Mucosa of rectum (tissue), 2 donors: ENCODE measurements at regions not wholly inside any gene's neighbourhood (a gene's known extent, or its start where the extent isn't known, plus 50 kb on each side); places are given as distances from the start of the nearest gene placed in this dataset.

Experiments used
- H3K27ac ChIP-seq, 2 donors: one replicate each; pipeline ENCODE4 v1.7.0; 2013; ENCODE audit warnings: inconsistent platforms in 2 of 2, low read depth in 2 of 2, low read length in 2 of 2
- H3K27me3 ChIP-seq, 2 donors: one replicate each; pipeline ENCODE4 v1.7.0; 2013; ENCODE audit warnings: low read length in 2 of 2; ENCODE audit not compliant: control insufficient read depth in 2 of 2, insufficient read depth in 2 of 2
- H3K36me3 ChIP-seq, 2 donors: one replicate each; pipeline ENCODE4 v1.7.0; 2013; ENCODE audit warnings: low read length in 2 of 2; ENCODE audit not compliant: control insufficient read depth in 2 of 2, insufficient read depth in 2 of 2
- H3K4me1 ChIP-seq, 2 donors: one replicate each; pipeline ENCODE4 v1.7.0; 2013; ENCODE audit warnings: low read length in 2 of 2, mild to moderate bottlenecking in 1 of 2; ENCODE audit not compliant: control insufficient read depth in 2 of 2, insufficient read depth in 2 of 2
- H3K4me3 ChIP-seq, 2 donors: one replicate each; pipeline ENCODE4 v1.7.0; 2013; ENCODE audit warnings: low read length in 2 of 2
- H3K9ac ChIP-seq, 2 donors: one replicate each; pipeline ENCODE4 v1.7.0; 2013; ENCODE audit warnings: low read length in 2 of 2, low read depth in 1 of 2, mild to moderate bottlenecking in 1 of 2
- H3K9me3 ChIP-seq, 2 donors: one replicate each; pipeline ENCODE4 v1.7.0; 2013; ENCODE audit warnings: low read length in 2 of 2; ENCODE audit not compliant: control insufficient read depth in 2 of 2
- donor health status: healthy.
- donor health status: Normal muscosa, but diverticular disease.

DNA sequence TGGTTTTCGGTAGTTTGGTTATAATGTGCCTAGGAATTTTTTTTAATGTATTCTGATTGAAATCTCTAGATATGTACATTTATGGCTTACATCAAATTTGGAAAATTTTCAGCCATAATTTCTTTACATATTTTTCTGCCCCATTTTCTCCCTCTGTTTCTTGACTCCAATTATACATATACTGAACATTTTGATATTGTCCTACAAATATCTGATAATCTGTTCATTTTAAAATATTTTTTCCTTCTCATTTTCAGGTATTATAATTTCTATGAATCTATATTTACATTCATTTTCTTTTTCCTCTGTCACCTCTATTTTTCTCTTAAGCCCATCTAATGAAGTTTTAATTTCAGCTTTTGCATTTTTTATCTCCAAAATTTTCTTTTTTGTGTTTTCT, 82.7 kb upstream of the TMLHE start:
- Histone ChIP-seq H3K4me1 (no peaks in the 10 kb centered on the region), H3K27ac (no peak overlapping the region), H3K4me3 (no peak overlapping the region), H3K9me3 (no peaks in the 10 kb centered on the region), H3K36me3 (no peaks in the 10 kb centered on the region), H3K9ac (no peak overlapping the region), H3K27me3 (no peaks in the 10 kb centered on the region)

DNA sequence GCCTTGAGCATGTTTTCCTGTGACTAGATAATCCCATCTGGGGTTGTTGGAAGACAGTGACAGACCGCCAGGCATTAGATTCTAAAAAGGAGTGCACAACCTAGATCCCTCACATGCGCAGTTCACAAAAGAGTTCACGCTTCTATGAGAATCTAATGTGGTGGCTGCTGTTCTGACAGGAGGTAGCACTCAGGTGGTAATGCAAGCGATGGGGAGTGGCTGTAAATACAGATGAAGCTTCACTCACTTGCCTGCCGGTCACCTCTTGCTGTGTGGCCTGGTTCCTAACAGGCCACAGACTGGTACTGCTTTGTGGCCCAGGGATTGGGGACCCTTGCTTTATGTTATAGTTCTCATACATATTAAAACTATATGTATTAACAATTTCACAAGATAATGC, 81.9 kb upstream of the TMLHE start:
- no peaks in the 10 kb centered on the region for H3K36me3 ChIP-seq
- H3K27ac ChIP-seq: no peak overlapping the region
- H3K4me3 ChIP-seq: no peak overlapping the region

DNA sequence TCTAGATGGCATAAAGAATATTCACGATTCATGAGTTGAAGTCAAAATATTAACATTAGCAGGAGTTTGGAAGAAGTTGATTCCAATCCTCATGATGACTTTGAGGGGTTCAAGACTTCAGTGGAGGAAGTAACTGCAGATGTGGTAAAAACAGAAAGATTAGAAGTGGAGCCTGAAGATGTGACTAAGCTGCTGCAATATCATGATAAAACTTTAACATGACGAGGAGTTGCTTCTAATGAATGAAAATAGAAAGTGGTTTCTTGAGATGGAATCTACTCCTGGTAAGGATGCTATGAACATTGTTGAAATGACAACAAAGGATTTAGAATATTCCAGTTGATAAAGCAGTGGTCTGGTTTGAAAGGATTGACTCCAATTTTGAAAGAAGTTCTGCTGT, 70.1 kb upstream of the TMLHE start:
- H3K27ac ChIP-seq: no peak overlapping the region
- H3K4me1 ChIP-seq: no peaks in the 10 kb centered on the region
- H3K9me3 ChIP-seq: no peaks in the 10 kb centered on the region
- no peaks in the 10 kb centered on the region for H3K27me3 ChIP-seq
- no peak overlapping the region for H3K9ac ChIP-seq
- H3K36me3 ChIP-seq: no peaks in the 10 kb centered on the region
- H3K4me3 ChIP-seq: no peak overlapping the region

More for the DNA sequence above, 81.9 kb upstream of the TMLHE start:
- Histone ChIP-seq H3K27me3 (no peaks in the 10 kb centered on the region), H3K9me3 (no peaks in the 10 kb centered on the region), H3K4me1 (no peaks in the 10 kb centered on the region), H3K9ac (no peak overlapping the region)

DNA sequence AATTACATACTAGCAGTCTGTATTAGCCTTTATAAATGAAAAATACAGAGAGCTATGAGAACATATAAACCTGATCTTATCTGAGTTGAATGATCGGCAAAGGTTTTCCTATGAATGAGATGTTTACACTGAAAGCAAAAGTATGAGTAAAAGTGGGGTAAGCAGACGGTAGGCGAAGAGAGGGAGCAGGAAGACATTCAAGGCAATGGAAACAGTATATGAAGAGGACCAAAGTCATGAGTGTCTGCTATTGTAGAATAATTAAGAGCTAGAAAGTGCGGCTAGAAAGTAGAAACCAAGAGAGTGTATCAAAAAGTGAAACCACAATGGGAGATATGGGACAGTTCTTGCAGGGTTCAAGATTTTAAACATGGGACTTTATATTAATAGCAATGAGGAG, 67.0 kb upstream of the TMLHE start:
- H3K4me3 ChIP-seq: no peak overlapping the region
- H3K9me3 ChIP-seq: no peaks in the 10 kb centered on the region
- H3K36me3 ChIP-seq: no peaks in the 10 kb centered on the region
- H3K9ac ChIP-seq: no peak overlapping the region
- H3K27me3 ChIP-seq: no peaks in the 10 kb centered on the region
- H3K27ac ChIP-seq: no peak overlapping the region
- no peaks in the 10 kb centered on the region for H3K4me1 ChIP-seq

DNA sequence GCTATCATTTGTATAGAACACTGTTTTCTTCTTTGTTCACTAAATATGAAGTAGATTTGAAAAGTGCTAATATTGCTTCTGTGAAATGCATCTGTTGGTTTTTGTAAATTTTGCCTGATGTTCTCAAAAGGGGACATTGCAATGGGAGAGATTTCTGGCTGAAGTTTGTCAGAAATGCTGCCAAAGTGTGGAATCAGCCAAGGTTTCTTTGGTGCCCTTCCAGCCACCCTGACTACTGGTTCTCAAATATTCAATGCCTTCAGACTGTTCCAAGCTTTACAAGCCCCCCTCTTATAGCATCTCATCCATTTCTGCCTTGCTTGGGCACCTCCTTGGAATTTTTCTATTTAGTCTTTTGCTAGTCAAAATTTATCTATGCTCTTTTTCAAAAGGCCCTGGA, 60.6 kb upstream of the TMLHE start:
- H3K4me1 ChIP-seq: no peaks in the 10 kb centered on the region
- no peak overlapping the region for H3K27ac ChIP-seq
- H3K4me3 ChIP-seq: no peak overlapping the region
- no peaks in the 10 kb centered on the region for H3K27me3 ChIP-seq
- no peaks in the 10 kb centered on the region for H3K36me3 ChIP-seq
- H3K9ac ChIP-seq: no peak overlapping the region
- no peaks in the 10 kb centered on the region for H3K9me3 ChIP-seq

DNA sequence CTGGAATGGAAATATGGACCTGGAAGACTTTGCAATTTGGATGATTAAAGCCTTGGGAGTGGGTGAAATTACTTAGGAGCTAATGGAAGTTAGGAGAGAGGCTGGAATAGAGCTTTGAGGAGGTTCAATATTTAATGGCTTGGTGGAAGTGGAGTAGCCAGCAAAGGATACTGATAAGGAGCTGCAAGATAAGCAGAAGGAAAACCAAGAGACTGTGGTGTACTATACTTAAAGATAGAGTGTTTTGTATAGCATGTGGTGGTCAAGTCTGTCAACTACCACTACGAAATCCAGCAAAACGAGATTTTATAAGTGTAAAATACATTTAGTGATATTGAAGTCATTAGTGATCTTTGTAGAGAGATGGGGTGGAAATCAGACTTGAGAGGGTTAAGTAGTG, 54.0 kb upstream of the TMLHE start:
- Histone ChIP-seq H3K9me3 (peaks cover 0 to 6% of the 10 kb centered on the region in 2 donors), H3K36me3 (no peaks in the 10 kb centered on the region), H3K27ac (no peak overlapping the region), H3K4me1 (no peaks in the 10 kb centered on the region), H3K9ac (no peak overlapping the region), H3K4me3 (no peak overlapping the region), H3K27me3 (no peaks in the 10 kb centered on the region)
